ENCODE measurements at regions not wholly inside any gene's neighbourhood (a gene's known extent, or its start where the extent isn't known, plus 50 kb on each side); places are given as distances from the start of the nearest gene placed in this dataset.

DNA sequence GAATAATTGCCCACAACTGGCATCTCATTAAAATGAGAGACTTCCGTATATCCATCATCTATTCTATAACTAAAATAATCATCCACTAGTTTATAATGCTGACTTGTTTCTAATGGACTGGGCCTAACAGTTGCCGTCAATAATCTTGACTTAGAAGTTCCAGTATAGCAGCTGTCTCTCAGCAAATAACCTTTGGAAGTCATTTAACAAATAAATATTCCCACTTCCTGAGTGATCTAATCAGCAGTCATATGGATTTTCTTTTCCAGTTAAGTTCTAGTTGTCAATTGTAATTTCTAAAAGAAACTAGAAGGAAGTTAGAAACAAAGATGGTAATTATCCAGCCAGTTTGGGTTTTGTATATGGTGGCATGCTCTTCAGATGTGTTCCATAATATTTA is 177.8 kb downstream of the GXYLT1 start:
- Histone ChIP-seq H3K4me3 (ENCODE audit: low read depth, low read length) (no peak overlapping the region), H2AFZ (ENCODE audit: low read length, unreplicated experiment) (no peak overlapping the region), H3K4me1 (ENCODE audit: control insufficient read depth, insufficient read depth, low read length, unreplicated experiment) (no peaks in the 10 kb centered on the region), H3K27ac (ENCODE audit: low read depth, low read length) (no peak overlapping the region), H3K36me3 (ENCODE audit: insufficient read depth, low read length) (no peaks in the 10 kb centered on the region), H3K27me3 (ENCODE audit: insufficient read depth, low read length) (peaks cover 5% of the 10 kb centered on the region; the same call in 1 of the 2 replicates), H3K79me2 (ENCODE audit: control insufficient read depth, insufficient read depth, low read length, unreplicated experiment) (no peaks in the 10 kb centered on the region)

- peaks cover 2% of the 10 kb centered on the region; the same call in 1 of the 2 replicates for H3K27me3 ChIP-seq (ENCODE audit: insufficient read depth, low read length)
- H2AFZ ChIP-seq (ENCODE audit: low read length, unreplicated experiment): no peak overlapping the region
- no peaks in the 10 kb centered on the region for H3K4me1 ChIP-seq (ENCODE audit: control insufficient read depth, insufficient read depth, low read length, unreplicated experiment)
These were observed 178.7 kb downstream of the GXYLT1 start for GRCh38 chr12:41966001-41966400.

DNA sequence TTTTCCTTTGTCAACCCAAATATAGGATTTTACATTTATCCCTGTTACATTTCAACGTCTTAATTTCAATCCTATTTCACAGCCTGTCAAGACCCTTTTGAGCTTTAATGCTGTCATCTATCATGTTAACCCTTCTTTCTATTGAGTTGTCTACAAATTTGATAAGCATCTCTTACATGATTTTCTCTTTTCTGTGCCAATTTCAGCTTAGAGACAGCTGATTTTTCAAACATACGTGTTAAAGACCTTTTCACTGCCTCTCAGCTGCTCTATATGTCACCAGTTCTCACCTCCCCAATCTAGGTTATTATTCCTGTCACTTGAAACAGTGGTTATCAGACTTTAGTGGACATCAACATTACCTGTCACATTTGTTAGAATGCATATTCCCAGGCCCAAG is 181.3 kb downstream of the GXYLT1 start:
- Histone ChIP-seq H3K27ac (ENCODE audit: low read depth, low read length) (no peak overlapping the region), H3K79me2 (ENCODE audit: control insufficient read depth, insufficient read depth, low read length, unreplicated experiment) (no peaks in the 10 kb centered on the region), H3K4me1 (ENCODE audit: control insufficient read depth, insufficient read depth, low read length, unreplicated experiment) (no peaks in the 10 kb centered on the region), H2AFZ (ENCODE audit: low read length, unreplicated experiment) (no peak overlapping the region), H3K4me3 (ENCODE audit: low read depth, low read length) (no peak overlapping the region), H3K27me3 (ENCODE audit: insufficient read depth, low read length) (no peaks in the 10 kb centered on the region; the same call in 1 of the 2 replicates), H3K36me3 (ENCODE audit: insufficient read depth, low read length) (no peaks in the 10 kb centered on the region)

More at GRCh38 chr12:41966001-41966400, 178.7 kb downstream of the GXYLT1 start:
- H3K36me3 ChIP-seq (ENCODE audit: insufficient read depth, low read length): no peaks in the 10 kb centered on the region
- no peak overlapping the region for H3K27ac ChIP-seq (ENCODE audit: low read depth, low read length)
- no peaks in the 10 kb centered on the region for H3K79me2 ChIP-seq (ENCODE audit: control insufficient read depth, insufficient read depth, low read length, unreplicated experiment)
- no peak overlapping the region for H3K4me3 ChIP-seq (ENCODE audit: low read depth, low read length)

GRCh38 chr12:41962171-41962572 is 182.5 kb downstream of the GXYLT1 start:
- Histone ChIP-seq H3K79me2 (ENCODE audit: control insufficient read depth, insufficient read depth, low read length, unreplicated experiment) (no peaks in the 10 kb centered on the region), H3K36me3 (ENCODE audit: insufficient read depth, low read length) (no peaks in the 10 kb centered on the region), H3K27me3 (ENCODE audit: insufficient read depth, low read length) (no peaks in the 10 kb centered on the region; the same call in 1 of the 2 replicates), H3K4me1 (ENCODE audit: control insufficient read depth, insufficient read depth, low read length, unreplicated experiment) (no peaks in the 10 kb centered on the region), H2AFZ (ENCODE audit: low read length, unreplicated experiment) (no peak overlapping the region), H3K27ac (ENCODE audit: low read depth, low read length) (no peak overlapping the region), H3K4me3 (ENCODE audit: low read depth, low read length) (no peak overlapping the region)

DNA sequence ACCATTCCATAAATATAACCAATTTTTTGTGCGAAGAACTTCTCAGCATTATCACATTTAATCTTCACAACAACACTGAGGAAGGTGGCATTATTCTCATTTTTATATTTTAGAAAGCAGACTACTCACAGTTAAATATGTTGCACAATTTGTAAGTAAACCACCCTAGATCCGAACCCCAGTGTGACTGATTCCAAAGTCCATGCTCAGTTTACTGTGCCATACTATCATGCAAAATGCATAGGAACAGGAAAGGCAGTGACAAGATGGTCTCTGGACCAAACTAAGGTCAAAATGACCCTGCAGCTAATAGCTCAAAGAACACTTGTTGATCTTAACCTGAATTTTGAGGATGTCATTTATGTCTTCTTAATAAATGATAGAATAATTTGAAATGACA is 185.4 kb downstream of the GXYLT1 start:
- no peaks in the 10 kb centered on the region; the same call in 1 of the 2 replicates for H3K27me3 ChIP-seq (ENCODE audit: insufficient read depth, low read length)
- no peaks in the 10 kb centered on the region for H3K79me2 ChIP-seq (ENCODE audit: control insufficient read depth, insufficient read depth, low read length, unreplicated experiment)
- H3K36me3 ChIP-seq (ENCODE audit: insufficient read depth, low read length): no peaks in the 10 kb centered on the region
- H3K4me3 ChIP-seq (ENCODE audit: low read depth, low read length): no peak overlapping the region
- no peak overlapping the region for H3K27ac ChIP-seq (ENCODE audit: low read depth, low read length)
- H3K4me1 ChIP-seq (ENCODE audit: control insufficient read depth, insufficient read depth, low read length, unreplicated experiment): no peaks in the 10 kb centered on the region
- no peak overlapping the region for H2AFZ ChIP-seq (ENCODE audit: low read length, unreplicated experiment)

DNA sequence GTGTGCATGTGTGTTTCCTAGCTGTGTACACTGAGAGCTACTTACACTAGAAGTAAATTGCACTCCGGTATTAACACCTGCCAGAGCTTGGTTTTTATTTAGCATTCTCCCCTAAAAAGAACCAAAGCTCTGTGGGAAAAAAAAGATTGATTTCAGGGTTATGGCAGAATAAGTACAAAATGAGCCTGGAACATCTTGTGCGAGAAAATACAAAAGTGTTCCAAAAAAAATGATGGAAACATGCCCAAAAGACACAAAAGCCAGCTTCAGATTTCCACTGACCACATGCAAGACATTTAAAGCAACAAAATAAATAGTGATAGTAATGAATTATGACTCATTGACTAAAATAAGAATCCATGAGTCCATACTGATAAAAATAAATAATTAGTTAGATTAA is 188.3 kb downstream of the GXYLT1 start:
- no peak overlapping the region for H3K4me3 ChIP-seq (ENCODE audit: low read depth, low read length)
- H2AFZ ChIP-seq (ENCODE audit: low read length, unreplicated experiment): no peak overlapping the region
- no peak overlapping the region for H3K27ac ChIP-seq (ENCODE audit: low read depth, low read length)
- H3K4me1 ChIP-seq (ENCODE audit: control insufficient read depth, insufficient read depth, low read length, unreplicated experiment): no peaks in the 10 kb centered on the region
- H3K79me2 ChIP-seq (ENCODE audit: control insufficient read depth, insufficient read depth, low read length, unreplicated experiment): no peaks in the 10 kb centered on the region
- peaks cover 8% of the 10 kb centered on the region; the same call in 1 of the 2 replicates for H3K27me3 ChIP-seq (ENCODE audit: insufficient read depth, low read length)
- no peaks in the 10 kb centered on the region for H3K36me3 ChIP-seq (ENCODE audit: insufficient read depth, low read length)

DNA sequence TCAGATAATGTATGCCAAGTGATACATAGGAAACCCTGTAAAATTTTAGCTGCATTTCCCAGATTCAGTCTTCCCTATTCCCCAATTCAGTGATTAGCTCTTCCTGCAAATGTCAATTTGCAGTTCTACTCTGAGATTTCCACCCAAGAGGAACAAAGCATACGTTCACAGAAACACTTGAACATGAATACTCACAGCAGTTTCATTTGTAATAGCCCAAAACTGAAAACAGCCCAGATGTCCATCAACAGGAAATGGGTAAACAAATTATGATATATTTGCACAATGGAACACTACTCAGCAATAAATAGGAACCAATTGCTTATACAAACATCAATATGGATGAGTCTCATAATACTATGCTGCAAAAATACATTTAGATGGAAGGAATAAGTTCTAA is 194.2 kb downstream of the GXYLT1 start:
- Histone ChIP-seq H3K79me2 (ENCODE audit: control insufficient read depth, insufficient read depth, low read length, unreplicated experiment) (no peaks in the 10 kb centered on the region), H2AFZ (ENCODE audit: low read length, unreplicated experiment) (no peak overlapping the region), H3K27me3 (ENCODE audit: insufficient read depth, low read length) (peaks cover 8% of the 10 kb centered on the region; the same call in 1 of the 2 replicates), H3K36me3 (ENCODE audit: insufficient read depth, low read length) (no peaks in the 10 kb centered on the region), H3K4me1 (ENCODE audit: control insufficient read depth, insufficient read depth, low read length, unreplicated experiment) (no peaks in the 10 kb centered on the region), H3K27ac (ENCODE audit: low read depth, low read length) (no peak overlapping the region), H3K4me3 (ENCODE audit: low read depth, low read length) (no peak overlapping the region)

GRCh38 chr12:41946106-41946505 is 198.6 kb downstream of the GXYLT1 start:
- Histone ChIP-seq H3K4me3 (ENCODE audit: low read depth, low read length) (no peak overlapping the region), H3K4me1 (ENCODE audit: control insufficient read depth, insufficient read depth, low read length, unreplicated experiment) (no peaks in the 10 kb centered on the region), H3K27me3 (ENCODE audit: insufficient read depth, low read length) (peaks cover 6% of the 10 kb centered on the region; the same call in 1 of the 2 replicates), H3K36me3 (ENCODE audit: insufficient read depth, low read length) (no peaks in the 10 kb centered on the region), H3K27ac (ENCODE audit: low read depth, low read length) (no peak overlapping the region), H3K79me2 (ENCODE audit: control insufficient read depth, insufficient read depth, low read length, unreplicated experiment) (no peaks in the 10 kb centered on the region), H2AFZ (ENCODE audit: low read length, unreplicated experiment) (no peak overlapping the region)

DNA sequence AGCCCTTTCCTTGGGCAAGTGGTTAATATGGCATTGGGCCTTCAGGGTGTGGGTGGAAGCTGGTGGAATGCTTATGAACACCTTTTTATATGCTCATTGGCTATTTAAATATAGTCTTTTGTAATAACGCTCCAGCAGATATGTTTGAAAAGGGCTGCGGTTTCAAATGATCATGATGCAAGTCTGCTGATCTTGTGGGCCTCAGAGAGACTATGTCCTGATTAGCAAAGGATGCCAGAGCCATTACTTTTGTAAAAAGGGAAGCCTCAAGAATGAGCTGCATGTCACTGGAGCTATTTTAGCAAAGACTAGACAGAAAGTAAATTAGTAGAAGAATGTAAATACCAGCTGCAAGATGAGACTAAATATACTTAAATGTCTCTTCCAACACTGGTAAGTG is 200.5 kb downstream of the GXYLT1 start:
- no peak overlapping the region for H3K27ac ChIP-seq (ENCODE audit: low read depth, low read length)
- H3K27me3 ChIP-seq (ENCODE audit: insufficient read depth, low read length): peaks cover 13% of the 10 kb centered on the region; the same call in 1 of the 2 replicates
- H3K4me1 ChIP-seq (ENCODE audit: control insufficient read depth, insufficient read depth, low read length, unreplicated experiment): no peaks in the 10 kb centered on the region
- no peak overlapping the region for H3K4me3 ChIP-seq (ENCODE audit: low read depth, low read length)
- no peaks in the 10 kb centered on the region for H3K36me3 ChIP-seq (ENCODE audit: insufficient read depth, low read length)
- H2AFZ ChIP-seq (ENCODE audit: low read length, unreplicated experiment): no peak overlapping the region
- H3K79me2 ChIP-seq (ENCODE audit: control insufficient read depth, insufficient read depth, low read length, unreplicated experiment): no peaks in the 10 kb centered on the region

DNA sequence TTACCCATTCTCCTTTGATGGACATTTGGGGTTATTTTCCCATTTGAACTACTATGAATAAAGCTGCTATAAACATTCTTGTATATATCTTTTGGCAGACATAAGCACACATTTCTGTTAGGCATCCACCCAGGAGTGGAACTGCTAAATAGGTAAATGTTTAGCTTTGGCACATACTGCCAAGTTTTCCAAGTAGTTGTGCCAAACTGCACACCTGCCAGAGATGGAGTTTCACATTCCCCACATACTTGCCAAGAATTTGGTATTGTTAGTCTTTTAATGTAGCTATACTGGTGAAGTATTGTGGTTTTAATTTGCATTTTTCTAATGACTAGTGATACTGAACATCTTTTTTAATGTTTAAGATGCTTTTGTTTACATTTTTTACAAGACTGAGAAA is 201.0 kb downstream of the GXYLT1 start:
- no peak overlapping the region for H3K4me3 ChIP-seq (ENCODE audit: low read depth, low read length)
- no peak overlapping the region for H3K27ac ChIP-seq (ENCODE audit: low read depth, low read length)
- H3K79me2 ChIP-seq (ENCODE audit: control insufficient read depth, insufficient read depth, low read length, unreplicated experiment): no peaks in the 10 kb centered on the region
- no peak overlapping the region for H2AFZ ChIP-seq (ENCODE audit: low read length, unreplicated experiment)
- H3K36me3 ChIP-seq (ENCODE audit: insufficient read depth, low read length): no peaks in the 10 kb centered on the region
- peaks cover 13% of the 10 kb centered on the region; the same call in 1 of the 2 replicates for H3K27me3 ChIP-seq (ENCODE audit: insufficient read depth, low read length)
- no peaks in the 10 kb centered on the region for H3K4me1 ChIP-seq (ENCODE audit: control insufficient read depth, insufficient read depth, low read length, unreplicated experiment)

DNA sequence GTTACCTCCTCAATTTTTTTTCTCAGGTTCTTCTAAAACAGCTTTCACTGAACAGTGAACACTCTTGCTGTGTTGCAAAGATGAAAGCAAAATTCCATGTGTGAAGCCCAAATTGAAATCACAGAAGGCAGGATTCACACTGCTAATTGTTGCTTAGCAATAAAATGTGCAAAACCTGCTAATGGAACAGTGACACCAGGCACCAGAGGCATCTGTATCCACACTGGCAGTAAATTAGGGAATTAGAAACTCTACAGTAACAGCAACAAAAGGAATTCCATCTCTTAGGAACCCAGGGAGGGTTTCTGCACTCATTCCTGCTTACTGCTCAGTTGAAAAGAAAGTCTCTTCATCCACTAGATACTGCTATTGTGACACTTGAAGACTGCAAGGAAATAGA is 202.3 kb downstream of the GXYLT1 start:
- no peak overlapping the region for H2AFZ ChIP-seq (ENCODE audit: low read length, unreplicated experiment)
- no peaks in the 10 kb centered on the region for H3K79me2 ChIP-seq (ENCODE audit: control insufficient read depth, insufficient read depth, low read length, unreplicated experiment)
- no peak overlapping the region for H3K27ac ChIP-seq (ENCODE audit: low read depth, low read length)
- H3K4me1 ChIP-seq (ENCODE audit: control insufficient read depth, insufficient read depth, low read length, unreplicated experiment): no peaks in the 10 kb centered on the region
- H3K27me3 ChIP-seq (ENCODE audit: insufficient read depth, low read length): peaks cover 13% of the 10 kb centered on the region; the same call in 1 of the 2 replicates
- no peak overlapping the region for H3K4me3 ChIP-seq (ENCODE audit: low read depth, low read length)
- H3K36me3 ChIP-seq (ENCODE audit: insufficient read depth, low read length): no peaks in the 10 kb centered on the region

Measured in ACC112 (cell line).